HG03342 (cell line): ENCODE measurements at regions not wholly inside any gene's neighbourhood (a gene's known extent, or its start where the extent isn't known, plus 50 kb on each side); places are given as distances from the start of the nearest gene placed in this dataset.

Experiments
- ATAC-seq: cut with Tn5 transposase; IDR thresholded peaks from one replicate; pipeline ENCODE4 v1.9.1; 2021; ENCODE audit warnings: mild to moderate bottlenecking, moderate library complexity; ENCODE audit not compliant: unreplicated experiment

- no peak for ATAC-seq
Measured at GRCh38 chr5:10876006-10876744, 115.1 kb upstream of the DAP start.

- ATAC-seq = no peak
Measured at GRCh38 chr5:10875201-10875768, 114.3 kb upstream of the DAP start.

- no peak for ATAC-seq
Measured at GRCh38 chr5:10874541-10874940, 113.5 kb upstream of the DAP start.

- ATAC-seq = no peak
Measured at GRCh38 chr5:10870791-10871190, 109.8 kb upstream of the DAP start.

- ATAC-seq = no peak
Measured at GRCh38 chr5:10868956-10869355, 107.9 kb upstream of the DAP start.

GRCh38 chr5:10867389-10868303, 106.6 kb upstream of the DAP start:
- no peak for ATAC-seq

- no peak for ATAC-seq
Measured at GRCh38 chr5:10866913-10867312, 105.9 kb upstream of the DAP start.

- ATAC-seq = peak; percentile 85
Measured at GRCh38 chr5:10863763-10864383, 102.8 kb upstream of the DAP start.

- no peak for ATAC-seq
Measured at GRCh38 chr5:10862085-10862484, 101.1 kb upstream of the DAP start.

GRCh38 chr5:10861423-10861790, 100.4 kb upstream of the DAP start:
- ATAC-seq = no peak

GRCh38 chr5:10860645-10861422, 99.8 kb upstream of the DAP start:
- no peak for ATAC-seq

- ATAC-seq = no peak
Measured at GRCh38 chr5:10860196-10860543, 99.1 kb upstream of the DAP start.

GRCh38 chr5:10859393-10860195, 98.6 kb upstream of the DAP start:
- ATAC-seq = no peak

GRCh38 chr5:10858945-10859344, 97.9 kb upstream of the DAP start:
- ATAC-seq = no peak

GRCh38 chr5:10858307-10858706, 97.3 kb upstream of the DAP start:
- ATAC-seq = no peak

GRCh38 chr5:10857338-10857733, 96.3 kb upstream of the DAP start:
- no peak for ATAC-seq

GRCh38 chr5:10856683-10857337, 95.8 kb upstream of the DAP start:
- peak; percentile 73 for ATAC-seq

- ATAC-seq = no peak
Measured at GRCh38 chr5:10856071-10856470, 95.0 kb upstream of the DAP start.

- ATAC-seq = no peak
Measured at GRCh38 chr5:10854506-10855277, 93.7 kb upstream of the DAP start.
